ENCODE measurements at regions not wholly inside any gene's neighbourhood (a gene's known extent, or its start where the extent isn't known, plus 50 kb on each side); places are given as distances from the start of the nearest gene placed in this dataset.

- DNase-seq = no peak
Measured at GRCh38 chr3:110569073-110569472, 502.5 kb upstream of the NECTIN3 start.

- no peak for DNase-seq
Measured at GRCh38 chr3:110575702-110576101, 495.9 kb upstream of the NECTIN3 start.

GRCh38 chr3:110576960-110577359 lies 494.7 kb upstream of the NECTIN3 start:
- DNase-seq = peak; percentile 4

GRCh38 chr3:110577854-110578253 lies 493.8 kb upstream of the NECTIN3 start:
- DNase-seq = no peak

GRCh38 chr3:110579840-110580550 lies 491.6 kb upstream of the NECTIN3 start:
- DNase-seq = no peak

GRCh38 chr3:110583373-110583935 lies 488.2 kb upstream of the NECTIN3 start:
- DNase-seq = no peak

GRCh38 chr3:110588906-110589305 lies 482.7 kb upstream of the NECTIN3 start:
- DNase-seq = no peak

GRCh38 chr3:110589341-110589740 lies 482.3 kb upstream of the NECTIN3 start:
- no peak for DNase-seq

- no peak for DNase-seq
Measured at GRCh38 chr3:110593749-110594148, 477.9 kb upstream of the NECTIN3 start.

- no peak for DNase-seq
Measured at GRCh38 chr3:110598847-110599490, 472.6 kb upstream of the NECTIN3 start.

GRCh38 chr3:110608566-110608965 lies 463.1 kb upstream of the NECTIN3 start:
- DNase-seq = no peak

- no peak for DNase-seq
Measured at GRCh38 chr3:110612045-110612444, 459.6 kb upstream of the NECTIN3 start.

- DNase-seq = no peak
Measured at GRCh38 chr3:110614186-110614585, 457.4 kb upstream of the NECTIN3 start.

GRCh38 chr3:110615454-110615853 lies 456.2 kb upstream of the NECTIN3 start:
- no peak for DNase-seq

- no peak for DNase-seq
Measured at GRCh38 chr3:110618512-110619226, 452.9 kb upstream of the NECTIN3 start.

- DNase-seq = no peak
Measured at GRCh38 chr3:110620118-110620517, 451.5 kb upstream of the NECTIN3 start.

- no peak for DNase-seq
Measured at GRCh38 chr3:110623571-110623970, 448.0 kb upstream of the NECTIN3 start.

GRCh38 chr3:110624576-110624975 lies 447.0 kb upstream of the NECTIN3 start:
- DNase-seq = no peak

- DNase-seq = peak; percentile 13
Measured at GRCh38 chr3:110625201-110625747, 446.3 kb upstream of the NECTIN3 start.

GRCh38 chr3:110626652-110627111 lies 444.9 kb upstream of the NECTIN3 start:
- DNase-seq = peak; percentile 31

- DNase-seq = no peak
Measured at GRCh38 chr3:110628650-110629301, 442.8 kb upstream of the NECTIN3 start.

GRCh38 chr3:110629917-110630316 lies 441.7 kb upstream of the NECTIN3 start:
- no peak for DNase-seq

GRCh38 chr3:110644203-110644602 lies 427.4 kb upstream of the NECTIN3 start:
- DNase-seq = no peak
